Breast epithelium (tissue), 4 donors: ENCODE measurements at regions not wholly inside any gene's neighbourhood (a gene's known extent, or its start where the extent isn't known, plus 50 kb on each side); places are given as distances from the start of the nearest gene placed in this dataset.
A peak's percentile ranks its signal among the peaks of the same experiment; 100 is the strongest.

Experiments used
- DNase-seq, 2 donors: peaks; one replicate each; pipeline ENCODE4 v3.0.0-alpha.2; 2019; ENCODE audit warnings: low spot score in 2 of 2
- H3K27ac ChIP-seq, 2 donors: fragments of 200-600 bp; sonication (generic) in 1 of 2; one replicate each; pipeline ENCODE4 v1.5.1; 2016 to 2019; ENCODE audit warnings: mild to moderate bottlenecking in 1 of 2
- H3K27me3 ChIP-seq, 2 donors: fragments of 200-600 bp; sonication (generic) in 1 of 2; one replicate each; pipeline versions ENCODE4 v1.5.1 to v1.6.0; 2017 to 2019; ENCODE audit warnings: control low read depth in 1 of 2, mild to moderate bottlenecking in 1 of 2
- H3K36me3 ChIP-seq: fragments of 200-600 bp; one replicate; pipeline ENCODE4 v1.5.1; 2019
- H3K4me1 ChIP-seq, 2 donors: fragments of 200-600 bp; sonication (generic); one replicate each; pipeline ENCODE4 v1.5.1; 2016 to 2019; ENCODE audit warnings: control low read depth in 1 of 2
- H3K4me3 ChIP-seq, 3 donors: fragments of 200-600 bp; sonication (generic); 1 replicate in 2 of 3; 2 replicates in 1 of 3; pipeline ENCODE4 v1.5.1; 2016 to 2019; ENCODE audit warnings: mild to moderate bottlenecking in 3 of 3, moderate library complexity in 2 of 3
- H3K9me3 ChIP-seq, 2 donors: fragments of 200-600 bp; sonication (generic) in 1 of 2; one replicate each; pipeline ENCODE4 v1.5.1; 2016 to 2019; ENCODE audit warnings: control low read depth in 1 of 2
- CTCF ChIP-seq, 3 donors: fragments of 450-650 bp; IDR thresholded peaks; one replicate each; pipeline ENCODE4 v1.5.1; 2016 to 2017; ENCODE audit warnings: antibody characterized with exemption in 3 of 3, mild to moderate bottlenecking in 3 of 3, moderate library complexity in 3 of 3
- POLR2A ChIP-seq: fragments of 450-650 bp; IDR thresholded peaks from one replicate; pipeline ENCODE4 v1.6.1; 2016; ENCODE audit warnings: antibody characterized with exemption, mild to moderate bottlenecking, moderate library complexity
- POLR2AphosphoS5 ChIP-seq, 3 donors: sonication (generic); formaldehyde crosslinking; IDR thresholded peaks; one replicate each; pipeline ENCODE4 v1.6.1; 2017; ENCODE audit warnings: antibody characterized with exemption in 3 of 3
- intact Hi-C: fragments of 100-400 bp; cut with DNase I; formaldehyde crosslinking; loops from one replicate; pipeline ENCODE4 v1.15.1; 2023; ENCODE audit warnings: low total_unique reads

GRCh38 chr13:73169971-73170370 is 111.2 kb downstream of the KLF5 start:
- H3K4me3 ChIP-seq, result no peak overlapping the region
- H3K27me3 ChIP-seq, result no peaks in the 10 kb centered on the region
- intact Hi-C loops, result no loop called here
- H3K4me1 ChIP-seq, result peaks cover 0 to 5% of the 10 kb centered on the region in 2 donors
- no peak for DNase-seq
- H3K36me3 ChIP-seq, result no peaks in the 10 kb centered on the region
- peak overlapping the region in 1 of 2 donors; percentile 74 for H3K27ac ChIP-seq
- H3K9me3 ChIP-seq, result no peaks in the 10 kb centered on the region
- TF ChIP-seq CTCF (IDR thresholded peaks at IDR 0.05) (no peak), POLR2AphosphoS5 (IDR thresholded peaks at IDR 0.05) (no peak), POLR2A (no peak)

GRCh38 chr13:73168953-73169401 is 110.2 kb downstream of the KLF5 start:
- intact Hi-C loops, result no loop called here
- no peak overlapping the region for H3K4me3 ChIP-seq
- no peaks in the 10 kb centered on the region for H3K9me3 ChIP-seq
- peak overlapping the region; percentile 62 to 74 for H3K27ac ChIP-seq
- H3K4me1 ChIP-seq, result peaks cover 0 to 5% of the 10 kb centered on the region in 2 donors
- TF ChIP-seq POLR2AphosphoS5 (IDR thresholded peaks at IDR 0.05) (no peak), POLR2A (no peak), CTCF (IDR thresholded peaks at IDR 0.05) (no peak)
- H3K36me3 ChIP-seq, result no peaks in the 10 kb centered on the region
- peak in 1 of 2 donors; percentile 61 for DNase-seq
- no peaks in the 10 kb centered on the region for H3K27me3 ChIP-seq

- Histone ChIP-seq H3K27me3 (no peaks in the 10 kb centered on the region), H3K9me3 (no peaks in the 10 kb centered on the region), H3K4me3 (no peak overlapping the region), H3K4me1 (peaks cover 0 to 5% of the 10 kb centered on the region in 2 donors), H3K27ac (peak overlapping the region; percentile 52 to 74), H3K36me3 (no peaks in the 10 kb centered on the region)
- DNase-seq, result no peak
- intact Hi-C loops, result no loop called here
- TF ChIP-seq POLR2A, result no peak
- TF ChIP-seq CTCF (IDR thresholded peaks at IDR 0.05), result no peak
- TF ChIP-seq POLR2AphosphoS5 (IDR thresholded peaks at IDR 0.05), result no peak
Measured at GRCh38 chr13:73168226-73168952, 109.6 kb downstream of the KLF5 start.

DNA sequence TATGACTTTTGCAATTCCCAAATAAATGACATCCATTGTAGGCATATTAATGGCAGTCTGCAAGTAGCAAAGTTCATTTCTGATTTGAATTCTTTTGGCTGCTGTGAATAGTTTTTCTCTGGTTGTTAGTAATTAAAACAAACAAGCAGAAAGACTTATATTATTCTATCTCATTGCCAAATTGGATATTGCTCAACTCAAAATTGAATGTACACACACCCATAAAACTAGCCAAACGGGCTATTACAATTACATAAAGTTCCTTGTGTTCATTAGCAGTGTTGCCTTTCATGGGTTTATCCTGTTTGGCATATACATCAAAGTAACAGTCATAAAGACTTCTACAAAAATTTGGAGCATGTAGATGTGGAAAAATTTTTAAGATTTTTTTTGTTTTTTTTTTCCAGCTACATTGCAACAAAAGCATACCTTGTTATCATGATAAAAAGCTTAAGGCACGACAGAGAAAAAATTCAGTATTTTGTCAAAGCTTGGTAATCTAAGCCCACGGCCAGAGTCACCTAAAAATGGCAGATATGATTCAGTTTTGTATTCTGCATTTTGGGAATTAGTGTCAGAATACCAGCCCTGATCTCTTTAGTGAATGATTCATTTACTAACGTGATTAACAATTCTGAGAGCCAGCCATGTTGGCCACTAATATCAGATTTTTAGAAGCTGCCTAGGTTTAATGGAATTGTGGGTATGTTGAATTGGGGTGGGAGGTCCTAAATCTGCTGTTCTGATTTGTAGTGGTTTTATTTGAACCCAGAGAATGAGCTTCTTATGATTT is 108.4 kb downstream of the KLF5 start:
- no peak for TF ChIP-seq CTCF (IDR thresholded peaks at IDR 0.05)
- no peak for TF ChIP-seq POLR2AphosphoS5 (IDR thresholded peaks at IDR 0.05)
- no peak for TF ChIP-seq POLR2A
- Histone ChIP-seq H3K9me3 (no peaks in the 10 kb centered on the region), H3K27ac (no peak overlapping the region), H3K27me3 (no peaks in the 10 kb centered on the region), H3K4me1 (peaks cover 0 to 2% of the 10 kb centered on the region in 2 donors), H3K4me3 (no peak overlapping the region), H3K36me3 (no peaks in the 10 kb centered on the region)
- intact Hi-C loops, result no loop called here
- DNase-seq, result no peak

GRCh38 chr13:73166204-73166603 is 107.4 kb downstream of the KLF5 start:
- intact Hi-C loops, result no loop called here
- TF ChIP-seq CTCF (IDR thresholded peaks at IDR 0.05) (no peak), POLR2A (no peak), POLR2AphosphoS5 (IDR thresholded peaks at IDR 0.05) (no peak)

More at GRCh38 chr13:73166204-73166603, 107.4 kb downstream of the KLF5 start:
- Histone ChIP-seq H3K9me3 (no peaks in the 10 kb centered on the region), H3K27me3 (no peaks in the 10 kb centered on the region), H3K4me3 (no peak overlapping the region), H3K27ac (no peak overlapping the region), H3K4me1 (no peaks in the 10 kb centered on the region), H3K36me3 (no peaks in the 10 kb centered on the region)
- no peak for DNase-seq
